Ammon's horn (tissue), 1 donor: ENCODE measurements at regions not wholly inside any gene's neighbourhood (a gene's known extent, or its start where the extent isn't known, plus 50 kb on each side); places are given as distances from the start of the nearest gene placed in this dataset.

Experiments
- DNase-seq: peaks from one replicate; pipeline ENCODE4 v3.0.0-alpha.2; 2016; ENCODE audit warnings: low spot score

- DNase-seq, result no peak
Measured at GRCh38 chr7:55629051-55629677, 56.9 kb upstream of the VOPP1 start.

- no peak for DNase-seq
Measured at GRCh38 chr7:55624813-55625212, 52.5 kb upstream of the VOPP1 start.

GRCh38 chr7:55623617-55624016, 51.3 kb upstream of the VOPP1 start:
- DNase-seq, result no peak

- no peak for DNase-seq
Measured at GRCh38 chr7:55622241-55622640, 49.9 kb upstream of the VOPP1 start.
